NCI-H774 (cell line): ENCODE measurements at regions not wholly inside any gene's neighbourhood (a gene's known extent, or its start where the extent isn't known, plus 50 kb on each side); places are given as distances from the start of the nearest gene placed in this dataset.
"Not testable (repeated sequence)": the region's sequence is repeated elsewhere in the genome, so short reads cannot be mapped to it uniquely, and the experiment has no call there.

Source experiments
- DNase-seq: peaks from one replicate; lab custom pipeline; 2025; lab: John Stamatoyannopoulos, UW

DNA sequence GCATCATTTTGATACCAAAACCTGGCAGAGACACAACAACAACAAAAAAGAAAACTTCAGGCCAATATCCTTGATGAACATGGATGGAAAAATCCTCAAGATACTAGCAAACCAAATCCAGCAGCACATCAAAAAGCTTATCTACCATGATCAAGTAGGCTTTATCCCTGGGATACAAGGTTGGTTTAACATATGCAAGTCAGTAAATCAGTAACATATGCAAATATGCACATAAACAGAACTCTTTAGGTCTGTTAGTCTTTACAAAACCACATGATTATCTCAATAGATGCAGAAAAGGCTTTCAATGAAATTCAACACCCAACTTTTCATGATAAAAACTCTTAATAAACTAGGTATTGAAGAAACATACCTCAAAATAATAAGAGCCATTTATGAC, 587.5 kb upstream of the CELF4 start:
- DNase-seq = not testable (repeated sequence)

- no peak for DNase-seq
Observed at GRCh38 chr18:38116716-38117115, 551.1 kb upstream of the CELF4 start.

- DNase-seq = no peak
Observed at GRCh38 chr18:38115201-38115600, 549.6 kb upstream of the CELF4 start.

DNA sequence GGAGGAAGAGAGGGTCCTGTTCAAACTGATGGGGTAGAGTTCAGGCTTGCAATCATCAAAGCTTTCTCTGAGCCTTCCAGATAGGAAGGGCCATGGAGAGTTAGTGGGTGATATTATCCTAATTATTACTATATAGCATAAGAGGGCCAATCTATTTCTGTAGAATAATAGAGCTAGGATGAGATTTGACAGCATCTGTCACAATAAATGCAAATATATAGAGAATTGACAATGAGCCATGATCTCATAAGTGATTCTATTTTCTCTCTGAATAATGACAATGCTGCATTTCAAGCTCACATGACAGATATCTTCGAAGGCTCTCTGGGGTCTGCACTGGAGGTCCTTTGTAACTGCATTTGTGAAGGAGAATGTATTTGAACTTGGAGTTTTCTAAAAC, 521.9 kb upstream of the CELF4 start:
- DNase-seq = no peak

GRCh38 chr18:38081516-38081915, 515.9 kb upstream of the CELF4 start:
- no peak for DNase-seq

- DNase-seq = no peak
Observed at GRCh38 chr18:38077229-38077628, 511.6 kb upstream of the CELF4 start.

DNA sequence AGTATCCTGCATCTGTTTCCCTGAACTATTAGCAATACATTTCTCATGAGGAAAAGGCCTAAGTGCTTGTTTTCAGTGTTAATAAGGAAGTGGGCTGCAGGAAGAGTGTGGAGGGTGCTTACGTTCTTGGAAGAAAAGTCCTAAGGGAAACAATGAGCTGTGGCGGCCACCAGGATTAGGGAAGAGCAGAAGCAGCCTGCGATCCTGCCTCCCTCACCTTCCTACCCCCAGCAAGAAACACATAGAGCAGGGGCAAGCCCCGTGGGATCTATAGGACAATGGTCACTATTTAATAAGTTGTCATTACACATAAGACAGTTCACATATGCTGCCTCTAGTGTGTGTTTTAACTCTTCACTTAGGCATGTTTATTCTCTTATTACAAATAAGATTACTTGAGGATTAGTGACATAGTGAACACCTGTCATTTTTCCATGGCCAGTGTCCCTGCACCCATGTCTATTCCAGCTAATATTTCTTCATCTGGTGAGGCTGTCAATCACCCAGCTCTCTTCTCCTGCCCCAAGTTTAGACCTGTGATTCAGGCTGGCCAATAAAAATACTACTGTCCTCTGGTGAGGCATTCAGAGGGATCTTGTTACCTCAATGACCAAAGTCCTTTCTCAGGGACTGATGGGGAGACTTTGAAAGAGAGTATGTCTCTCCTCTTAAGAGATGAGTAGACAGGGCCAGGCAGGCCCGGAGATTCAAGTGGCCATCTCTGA, 510.9 kb upstream of the CELF4 start:
- no peak for DNase-seq

- no peak for DNase-seq
Observed at GRCh38 chr18:38074298-38074876, 508.8 kb upstream of the CELF4 start.

- no peak for DNase-seq
Observed at GRCh38 chr18:38067821-38068220, 502.2 kb upstream of the CELF4 start.

DNA sequence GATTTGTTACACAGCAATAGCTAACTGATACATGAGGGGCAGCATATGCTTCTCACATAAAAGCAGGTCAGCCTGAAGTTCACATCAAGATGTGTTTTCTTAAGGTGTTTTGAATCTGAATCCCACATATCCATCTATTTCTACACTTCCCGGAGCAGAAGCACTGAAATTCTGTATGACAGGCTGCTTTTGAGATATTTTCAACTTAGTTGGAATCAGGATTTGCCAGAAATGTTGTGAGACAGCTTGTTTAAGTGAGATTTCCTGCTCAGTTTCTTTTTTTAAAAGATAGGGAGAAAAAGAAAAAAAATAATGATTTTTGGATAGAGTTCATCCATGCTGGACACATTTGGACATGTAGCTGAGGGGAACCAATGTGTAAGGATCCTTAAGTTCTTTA, 501.5 kb upstream of the CELF4 start:
- DNase-seq = no peak

GRCh38 chr18:38052879-38053590, 487.4 kb upstream of the CELF4 start:
- no peak for DNase-seq

DNA sequence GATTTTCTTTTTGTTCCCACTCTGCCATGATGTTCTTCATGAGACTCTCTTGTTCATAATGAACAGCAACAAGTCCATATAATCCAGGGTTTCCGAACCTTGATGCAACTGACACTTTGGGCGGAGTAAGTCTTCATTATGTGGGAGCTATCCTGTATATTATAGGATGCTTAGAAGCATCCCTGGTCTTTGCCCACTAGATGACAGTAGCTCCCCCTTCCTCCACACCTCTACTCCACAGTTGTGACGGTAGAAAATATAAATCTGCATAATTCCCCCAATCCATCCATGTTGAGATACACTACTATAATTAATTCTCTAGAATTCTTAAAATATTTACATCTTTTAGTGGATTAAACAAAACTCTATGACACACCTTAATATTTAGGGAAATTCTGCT, 482.2 kb upstream of the CELF4 start:
- no peak for DNase-seq

DNA sequence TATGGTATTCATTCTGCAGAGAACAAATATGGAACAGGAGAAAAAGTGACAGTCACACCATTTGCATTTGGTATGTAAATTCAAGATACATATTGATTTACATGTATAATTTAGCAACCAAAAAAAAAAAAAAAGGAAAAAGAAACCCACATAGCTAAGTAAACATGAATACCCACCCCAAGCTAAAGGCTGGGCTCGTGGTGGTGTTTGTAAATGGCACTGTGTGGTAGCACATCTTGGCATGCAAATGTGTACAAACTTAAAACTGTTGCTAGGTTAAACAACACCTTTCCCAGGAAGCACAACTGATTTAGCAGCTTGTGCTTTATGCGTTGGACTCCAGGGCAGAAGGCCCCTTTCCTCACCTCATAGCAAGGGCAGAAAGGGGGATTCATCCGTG, 481.1 kb upstream of the CELF4 start:
- no peak for DNase-seq

DNA sequence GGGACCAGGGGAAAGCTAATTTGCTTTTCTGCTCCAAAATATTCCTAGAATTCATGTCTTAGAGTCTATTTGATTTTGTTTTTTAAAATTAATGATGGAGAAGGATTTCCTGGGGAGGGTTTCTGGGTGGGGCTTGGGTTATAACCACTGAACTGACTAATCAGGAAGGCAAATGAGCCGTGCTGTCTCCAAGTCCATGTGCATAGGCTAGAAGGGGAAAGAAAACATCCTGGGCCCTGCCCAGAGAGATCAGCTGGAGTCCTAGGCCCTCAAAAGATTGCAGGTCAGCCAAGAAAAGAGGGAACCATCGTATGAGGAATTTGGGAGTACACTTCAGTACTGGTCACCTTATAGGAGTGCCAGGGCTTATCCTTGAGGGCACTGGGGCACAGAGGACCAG, 480.2 kb upstream of the CELF4 start:
- no peak for DNase-seq

- DNase-seq = no peak
Observed at GRCh38 chr18:38042211-38042890, 476.8 kb upstream of the CELF4 start.

- DNase-seq = no peak
Observed at GRCh38 chr18:38038242-38038641, 472.6 kb upstream of the CELF4 start.

DNA sequence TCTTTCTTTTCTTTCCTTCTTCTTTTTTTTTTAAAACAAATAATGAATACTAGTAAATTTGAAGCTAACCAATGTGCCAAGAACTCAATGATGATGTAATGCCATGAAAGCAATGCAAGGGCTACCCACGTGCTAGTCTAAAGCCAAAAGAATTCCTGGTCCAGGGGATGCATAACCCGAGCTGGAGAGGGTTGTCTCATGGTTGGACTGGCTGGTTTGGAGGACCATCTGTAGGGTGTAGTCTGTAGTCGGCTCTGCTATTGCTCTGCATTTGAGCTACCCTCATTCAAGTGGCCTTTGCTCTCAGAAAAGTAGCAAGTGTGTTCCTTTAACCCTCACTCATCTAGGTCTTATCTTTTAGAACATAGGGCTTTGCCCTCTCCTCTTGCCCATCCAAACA, 469.6 kb upstream of the CELF4 start:
- DNase-seq = no peak

DNA sequence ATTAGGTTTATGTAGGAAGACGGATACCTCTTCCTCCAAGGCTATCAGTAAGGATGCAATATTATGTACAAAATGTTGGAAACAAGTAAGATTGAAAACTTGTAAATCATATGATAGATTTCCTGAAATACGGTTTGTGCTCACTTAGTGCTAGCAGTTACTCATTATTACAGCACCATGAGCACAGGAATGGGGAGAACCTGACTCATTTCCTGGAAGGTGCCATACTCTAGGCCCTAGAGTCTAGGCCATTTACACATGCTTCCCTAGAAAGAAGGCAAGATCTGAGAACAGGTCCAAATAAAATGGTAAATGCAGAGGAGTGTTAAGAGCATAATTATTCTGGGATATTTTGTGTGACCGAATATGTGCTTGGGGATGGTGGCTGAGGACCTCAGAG, 467.7 kb upstream of the CELF4 start:
- no peak for DNase-seq

DNA sequence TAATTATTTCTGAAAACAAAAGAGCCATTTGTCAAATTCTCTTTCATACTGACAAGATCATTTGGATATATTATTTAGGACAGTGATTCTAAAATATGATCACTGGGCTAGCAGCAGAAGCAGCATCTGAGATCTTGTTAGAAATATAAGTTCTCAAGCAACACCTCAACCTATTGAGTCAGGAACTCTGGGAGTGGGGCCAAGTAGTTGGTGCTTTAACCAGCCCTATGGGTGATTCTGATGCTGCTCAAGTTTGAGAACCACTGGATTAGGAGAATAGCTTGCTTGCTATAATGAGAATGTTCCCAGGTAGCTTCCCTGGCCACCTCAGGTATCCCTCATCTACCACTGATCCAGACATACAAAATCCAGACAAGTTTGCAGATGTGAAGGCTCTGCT, 466.9 kb upstream of the CELF4 start:
- DNase-seq = no peak

- DNase-seq = no peak
Observed at GRCh38 chr18:38028946-38029345, 463.3 kb upstream of the CELF4 start.

DNA sequence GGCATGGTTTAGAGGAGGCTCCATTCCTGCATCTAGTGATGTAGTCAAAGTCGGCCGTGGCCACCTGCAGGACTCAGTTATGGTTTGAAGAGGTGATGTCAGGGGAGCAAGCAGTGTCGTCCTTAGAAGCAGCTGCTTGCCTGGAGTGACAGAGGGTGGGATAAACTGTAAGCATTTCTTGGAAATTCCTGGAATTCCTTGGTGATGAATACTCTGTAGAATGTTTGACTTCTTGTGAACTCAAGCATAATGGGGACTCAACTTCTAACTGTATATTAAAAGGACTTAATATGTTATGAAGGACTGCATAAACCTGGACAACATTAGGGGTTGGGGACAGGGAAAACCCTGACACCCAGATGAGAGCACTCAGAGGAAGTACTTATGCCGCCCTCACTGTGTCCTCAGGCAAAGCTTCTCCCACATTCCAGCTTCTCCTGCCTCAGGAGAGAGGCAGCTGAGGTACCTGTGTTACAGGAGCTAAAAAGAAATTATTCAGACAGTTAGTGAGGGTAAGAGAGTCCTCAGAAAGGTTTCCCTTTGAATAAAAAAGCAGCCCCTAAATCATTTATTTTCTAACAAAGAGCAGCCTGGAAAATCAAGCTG, 459.9 kb upstream of the CELF4 start:
- no peak for DNase-seq

DNA sequence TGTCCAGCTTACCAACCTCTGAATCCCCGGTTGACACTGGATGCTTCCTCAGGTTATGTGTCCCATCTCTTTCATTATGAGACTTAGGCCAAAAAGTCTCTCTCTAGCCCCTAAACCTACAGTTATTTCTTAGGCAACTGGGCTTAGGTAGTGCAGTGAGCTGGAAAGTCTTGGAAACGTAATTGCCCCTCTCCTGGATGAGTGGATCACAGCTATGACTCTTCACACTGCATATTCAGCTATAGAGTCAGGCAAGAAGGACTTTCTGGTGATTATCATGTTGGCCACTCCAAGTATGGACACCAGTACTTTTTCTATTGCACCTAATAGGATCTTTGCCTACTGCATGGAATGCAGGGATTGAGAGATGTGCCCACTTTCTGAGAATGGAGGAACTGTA, 458.3 kb upstream of the CELF4 start:
- no peak for DNase-seq

GRCh38 chr18:38022234-38022633, 456.6 kb upstream of the CELF4 start:
- DNase-seq = no peak
